HCT116 (cell line): ENCODE measurements at regions not wholly inside any gene's neighbourhood (a gene's known extent, or its start where the extent isn't known, plus 50 kb on each side); places are given as distances from the start of the nearest gene placed in this dataset.

Source experiments
- ATAC-seq: fragments of 200-7000 bp; cut with Tn5 transposase; 2 replicates; pipeline ENCODE4 v1.9.1; 2020; ENCODE audit warnings: mild to moderate bottlenecking, moderate library complexity
- BruUV-seq: library from RNA; stranded (reverse); fragments of 400-500 nt; replicated peaks from 2 replicates; lab custom pipeline; 2021; lab: Mats Ljungman, UMichigan
- CTCF ChIA-PET: fragments of 300-600 bp; sonication (Branson Sonifier 250); formaldehyde crosslinking; loops from one replicate; lab custom pipeline; 2021; ENCODE audit warnings: antibody characterized with exemption; lab: Charles Lee
- POLR2A ChIA-PET: fragments of 300-600, 350-600 bp; sonication (Branson Sonifier 250); formaldehyde crosslinking; loops from one replicate; lab custom pipeline; 2021; ENCODE audit warnings: antibody characterized with exemption; lab: Charles Lee
- RAD21 ChIA-PET, 2 experiments: fragments of 300-600 bp; sonication (Branson Sonifier 250); formaldehyde crosslinking; loops; one replicate each; lab custom pipeline; 2023; ENCODE audit warnings: low total read pairs in 2 of 2; ENCODE audit not compliant: uncharacterized antibody in 2 of 2, unreplicated experiment in 2 of 2, low non-redundant PET in 1 of 2; lab: Charles Lee
- DNase-seq: peaks from one replicate; pipeline ENCODE4 v3.0.0-alpha.2; 2010; ENCODE audit warnings: low read depth, low spot score
- H2AFZ ChIP-seq: fragments of 200-600 bp; shearing (Covaris generic), sonication (generic); 2 replicates; pipeline ENCODE4 v1.6.1; 2017; ENCODE audit warnings: low read depth, mixed run types, mixed read lengths, antibody characterized with exemption, low read length; ENCODE audit not compliant: poor library complexity, severe bottlenecking
- H3K27ac ChIP-seq: 2 replicates; pipeline ENCODE4 v1.5.1; 2012; ENCODE audit warnings: low read depth, low read length
- H3K27me3 ChIP-seq: fragments of 200-600 bp; sonication (generic); 2 replicates; pipeline ENCODE4 v1.6.1; 2016; ENCODE audit warnings: mixed run types, low read length, mixed read lengths; ENCODE audit not compliant: insufficient read depth
- H3K36me3 ChIP-seq, 2 experiments: fragments of 200-500 bp in 1 of 2; fragments of 200-600 bp in 1 of 2; sonication (Bioruptor generic) in 1 of 2; sonication (generic) in 1 of 2; 2 replicates each; pipeline versions ENCODE4 v1.5.1 to v1.6.1; 2014 to 2016; ENCODE audit warnings: low read length in 2 of 2, inconsistent platforms in 1 of 2, mixed read lengths in 1 of 2, mixed run types in 1 of 2; ENCODE audit not compliant: insufficient read depth in 2 of 2, control insufficient read depth in 1 of 2
- H3K4me1 ChIP-seq, 2 experiments: fragments of 200-600 bp in 1 of 2; sonication (generic) in 1 of 2; 2 replicates each; pipeline versions ENCODE4 v1.5.1 to v1.6.1; 2012 to 2017; ENCODE audit warnings: low read length in 2 of 2, inconsistent platforms in 1 of 2, mild to moderate bottlenecking in 1 of 2, mixed read lengths in 1 of 2, mixed run types in 1 of 2, moderate library complexity in 1 of 2; ENCODE audit not compliant: insufficient read depth in 2 of 2, control insufficient read depth in 1 of 2
- H3K4me2 ChIP-seq: fragments of 200-600 bp; sonication (generic); 2 replicates; pipeline ENCODE4 v1.6.1; 2017; ENCODE audit warnings: mixed run types, low read length, mixed read lengths
- H3K4me3 ChIP-seq, 2 experiments: fragments of 200-600 bp in 1 of 2; sonication (generic) in 1 of 2; replicated peaks in 1 of 2; 2 replicates each; pipeline ENCODE4 v1.5.1; 2011 to 2016; ENCODE audit warnings: low read length in 2 of 2, control low read depth in 1 of 2, low read depth in 1 of 2, mild to moderate bottlenecking in 1 of 2, mixed read lengths in 1 of 2, mixed run types in 1 of 2
- H3K79me2 ChIP-seq: fragments of 200-600 bp; sonication (generic); 2 replicates; pipeline ENCODE4 v1.6.1; 2017; ENCODE audit warnings: mild to moderate bottlenecking, mixed run types, low read length, moderate library complexity, mixed read lengths; ENCODE audit not compliant: insufficient read depth
- H3K9ac ChIP-seq: fragments of 200-600 bp; sonication (generic); 2 replicates; pipeline ENCODE4 v1.6.1; 2016; ENCODE audit warnings: low read length, mixed read lengths
- H3K9me2 ChIP-seq: fragments of 200-600 bp; sonication (generic), shearing (Covaris generic); 2 replicates; pipeline ENCODE4 v1.6.1; 2017; ENCODE audit warnings: mixed run types, mild to moderate bottlenecking, moderate library complexity; ENCODE audit not compliant: insufficient read depth
- H3K9me3 ChIP-seq, 2 experiments: fragments of 200-500 bp in 1 of 2; fragments of 200-600 bp in 1 of 2; sonication (Bioruptor generic) in 1 of 2; sonication (generic) in 1 of 2; 2 replicates each; pipeline ENCODE4 v1.6.1; 2014 to 2017; ENCODE audit warnings: low read length in 2 of 2, mixed read lengths in 2 of 2, inconsistent platforms in 1 of 2, low read depth in 1 of 2, mild to moderate bottlenecking in 1 of 2, mixed run types in 1 of 2, moderate library complexity in 1 of 2; ENCODE audit not compliant: control insufficient read depth in 1 of 2, insufficient read depth in 1 of 2
- H4K20me1 ChIP-seq: fragments of 200-600 bp; sonication (generic), shearing (Covaris generic); 2 replicates; pipeline ENCODE4 v1.6.1; 2017; ENCODE audit warnings: mixed run types, mild to moderate bottlenecking, moderate library complexity; ENCODE audit not compliant: insufficient read depth
- ATF3 ChIP-seq: IDR thresholded peaks from 2 replicates; pipeline ENCODE4 v1.6.1; 2012
- CTCF ChIP-seq, 3 experiments: fragments of 200-600 bp in 1 of 3; sonication (generic) in 1 of 3; IDR thresholded peaks in 2 of 3; conservative IDR thresholded peaks in 1 of 3; 2 replicates each; pipeline ENCODE4 v1.5.1; 2012 to 2017; ENCODE audit warnings: low read depth in 2 of 3, low read length in 2 of 3, antibody characterized with exemption in 1 of 3, borderline replicate concordance in 1 of 3, control low read depth in 1 of 3, mild to moderate bottlenecking in 1 of 3, mixed read lengths in 1 of 3, mixed run types in 1 of 3, moderate library complexity in 1 of 3; ENCODE audit not compliant: insufficient read depth in 1 of 3
- EGR1 ChIP-seq: IDR thresholded peaks from 2 replicates; pipeline ENCODE4 v1.6.1; 2012; ENCODE audit warnings: low read depth
- MAX ChIP-seq: IDR thresholded peaks from 2 replicates; pipeline ENCODE4 v1.6.1; 2012
- POLR2A ChIP-seq: IDR thresholded peaks from 2 replicates; pipeline ENCODE4 v1.7.0; 2011; ENCODE audit warnings: borderline replicate concordance; ENCODE audit not compliant: insufficient read depth, insufficient read length; ENCODE audit errors: extremely low read depth
- POLR2AphosphoS5 ChIP-seq: IDR thresholded peaks from 2 replicates; pipeline ENCODE4 v1.6.1; 2011; ENCODE audit warnings: mild to moderate bottlenecking, low read depth, low read length, moderate library complexity
- ZFX ChIP-seq: fragments of 450-650 bp; IDR thresholded peaks from 2 replicates; pipeline ENCODE4 v1.6.1; 2017
- intact Hi-C: fragments of 100-400 bp; cut with micrococcal nuclease; formaldehyde crosslinking; loops from 2 replicates; pipeline ENCODE4 v1.10.0; 2022
- TF ChIP-seq, protein P1 (sequence below): IDR thresholded peaks from 2 replicates; pipeline ENCODE4 v1.6.1; 2012; ENCODE audit warnings: low read depth

DNA sequence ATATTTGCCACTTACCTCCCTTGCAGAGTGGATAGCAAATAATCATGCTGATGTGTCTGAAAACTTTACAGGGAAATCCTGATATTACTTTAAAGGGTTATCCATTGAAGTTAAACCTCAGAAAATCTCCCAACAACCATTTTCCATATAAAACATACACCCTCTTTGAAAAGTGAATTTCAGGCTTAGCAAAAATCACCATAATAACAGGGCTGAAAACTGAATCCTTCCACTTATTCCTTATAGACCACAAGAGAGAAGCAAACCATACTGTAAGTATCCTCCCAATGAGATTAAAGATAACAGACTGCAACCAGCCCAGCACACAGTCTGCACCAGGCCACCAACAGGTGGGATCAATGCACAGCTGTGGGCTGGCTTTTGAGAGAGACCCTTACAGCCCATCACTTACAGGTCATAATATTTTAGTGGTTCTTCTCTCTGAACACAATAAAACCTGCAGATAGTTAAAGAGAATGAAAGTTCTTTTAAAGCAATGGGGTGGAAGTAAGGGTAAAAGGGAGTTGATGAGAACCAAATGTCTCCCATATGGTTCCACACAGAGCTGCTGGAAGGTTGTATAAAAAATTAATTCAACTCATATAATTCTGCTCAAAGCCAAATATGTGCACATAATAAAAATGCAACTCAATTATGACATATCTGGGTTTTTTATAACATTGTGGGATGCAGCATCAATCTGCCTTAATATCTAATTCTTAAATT is 376.2 kb upstream of the GRAMD2B start:
- RAD21 ChIA-PET, result no interaction called here
- no peaks in the 10 kb centered on the region for H3K27me3 ChIP-seq
- H3K79me2 ChIP-seq, result no peaks in the 10 kb centered on the region
- H3K4me1 ChIP-seq, result no peaks in the 10 kb centered on the region
- H3K9me3 ChIP-seq, result no peaks in the 10 kb centered on the region
- intact Hi-C loops, result no loop called here
- DNase-seq (no peak), ATAC-seq (no peak)
- BruUV-seq, result no TSS peak
- H2AFZ ChIP-seq, result no peak overlapping the region
- no peaks in the 10 kb centered on the region for H3K36me3 ChIP-seq
- TF ChIP-seq POLR2A (no peak), POLR2AphosphoS5 (no peak), ZFX (no peak)
- H3K4me2 ChIP-seq, result no peak overlapping the region
- no peaks in the 10 kb centered on the region for H4K20me1 ChIP-seq
- H3K4me3 ChIP-seq, result no peak overlapping the region
- no peak overlapping the region for H3K9ac ChIP-seq
- CTCF ChIA-PET, result no interaction called here
- POLR2A ChIA-PET, result no interaction called here
- H3K27ac ChIP-seq, result no peak overlapping the region
- H3K9me2 ChIP-seq, result no peaks in the 10 kb centered on the region

DNA sequence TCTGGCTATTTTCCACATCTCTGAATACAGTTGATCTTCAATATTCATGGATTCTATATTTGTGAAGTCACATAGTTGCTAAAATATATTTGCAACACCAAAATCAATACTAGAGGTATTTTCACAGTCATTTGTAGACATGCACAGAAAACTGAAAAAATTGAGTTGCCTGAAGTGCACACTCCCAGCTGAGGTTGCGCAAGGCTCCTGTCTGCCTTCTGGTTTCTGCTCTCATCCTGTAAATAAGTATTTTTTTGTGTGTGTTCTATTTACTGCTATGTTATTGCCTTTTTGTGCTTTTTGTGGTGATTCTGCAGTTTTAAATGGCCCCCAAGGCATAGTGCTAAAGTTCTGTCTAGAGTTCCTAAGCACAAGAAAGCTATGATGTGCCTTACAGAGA is 371.1 kb upstream of the GRAMD2B start:
- intact Hi-C loops, result no loop called here
- Histone ChIP-seq H3K36me3 (no peaks in the 10 kb centered on the region), H3K9me3 (no peaks in the 10 kb centered on the region), H3K4me1 (no peaks in the 10 kb centered on the region), H3K9me2 (no peaks in the 10 kb centered on the region), H2AFZ (no peak overlapping the region), H3K9ac (no peak overlapping the region), H3K27me3 (no peaks in the 10 kb centered on the region), H3K27ac (no peak overlapping the region), H3K4me3 (no peak overlapping the region), H3K79me2 (no peaks in the 10 kb centered on the region), H4K20me1 (no peaks in the 10 kb centered on the region), H3K4me2 (no peak overlapping the region)
- no peak for DNase-seq
- ChIA-PET RAD21 (no interaction called here), POLR2A (no interaction called here), CTCF (no interaction called here)
- BruUV-seq, result no TSS peak
- no peak for ATAC-seq
- TF ChIP-seq POLR2A, result no peak
- TF ChIP-seq EGR1, result no peak
- TF ChIP-seq, protein P1, sequence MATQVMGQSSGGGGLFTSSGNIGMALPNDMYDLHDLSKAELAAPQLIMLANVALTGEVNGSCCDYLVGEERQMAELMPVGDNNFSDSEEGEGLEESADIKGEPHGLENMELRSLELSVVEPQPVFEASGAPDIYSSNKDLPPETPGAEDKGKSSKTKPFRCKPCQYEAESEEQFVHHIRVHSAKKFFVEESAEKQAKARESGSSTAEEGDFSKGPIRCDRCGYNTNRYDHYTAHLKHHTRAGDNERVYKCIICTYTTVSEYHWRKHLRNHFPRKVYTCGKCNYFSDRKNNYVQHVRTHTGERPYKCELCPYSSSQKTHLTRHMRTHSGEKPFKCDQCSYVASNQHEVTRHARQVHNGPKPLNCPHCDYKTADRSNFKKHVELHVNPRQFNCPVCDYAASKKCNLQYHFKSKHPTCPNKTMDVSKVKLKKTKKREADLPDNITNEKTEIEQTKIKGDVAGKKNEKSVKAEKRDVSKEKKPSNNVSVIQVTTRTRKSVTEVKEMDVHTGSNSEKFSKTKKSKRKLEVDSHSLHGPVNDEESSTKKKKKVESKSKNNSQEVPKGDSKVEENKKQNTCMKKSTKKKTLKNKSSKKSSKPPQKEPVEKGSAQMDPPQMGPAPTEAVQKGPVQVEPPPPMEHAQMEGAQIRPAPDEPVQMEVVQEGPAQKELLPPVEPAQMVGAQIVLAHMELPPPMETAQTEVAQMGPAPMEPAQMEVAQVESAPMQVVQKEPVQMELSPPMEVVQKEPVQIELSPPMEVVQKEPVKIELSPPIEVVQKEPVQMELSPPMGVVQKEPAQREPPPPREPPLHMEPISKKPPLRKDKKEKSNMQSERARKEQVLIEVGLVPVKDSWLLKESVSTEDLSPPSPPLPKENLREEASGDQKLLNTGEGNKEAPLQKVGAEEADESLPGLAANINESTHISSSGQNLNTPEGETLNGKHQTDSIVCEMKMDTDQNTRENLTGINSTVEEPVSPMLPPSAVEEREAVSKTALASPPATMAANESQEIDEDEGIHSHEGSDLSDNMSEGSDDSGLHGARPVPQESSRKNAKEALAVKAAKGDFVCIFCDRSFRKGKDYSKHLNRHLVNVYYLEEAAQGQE, result no peak
- TF ChIP-seq ATF3, result no peak
- TF ChIP-seq MAX, result no peak
- no peak for TF ChIP-seq CTCF (IDR thresholded peaks at IDR 0.05 in 2 of 3, conservative IDR thresholded peaks at IDR 0.05 in 1 of 3; ENCODE audit: borderline replicate concordance in 1 of 3, insufficient read depth in 1 of 3, low read depth in 2 of 3, low read length in 2 of 3)
